ENCODE measurements at regions not wholly inside any gene's neighbourhood (a gene's known extent, or its start where the extent isn't known, plus 50 kb on each side); places are given as distances from the start of the nearest gene placed in this dataset.
"Not testable (repeated sequence)": the region's sequence is repeated elsewhere in the genome, so short reads cannot be mapped to it uniquely, and the experiment has no call there.

DNA sequence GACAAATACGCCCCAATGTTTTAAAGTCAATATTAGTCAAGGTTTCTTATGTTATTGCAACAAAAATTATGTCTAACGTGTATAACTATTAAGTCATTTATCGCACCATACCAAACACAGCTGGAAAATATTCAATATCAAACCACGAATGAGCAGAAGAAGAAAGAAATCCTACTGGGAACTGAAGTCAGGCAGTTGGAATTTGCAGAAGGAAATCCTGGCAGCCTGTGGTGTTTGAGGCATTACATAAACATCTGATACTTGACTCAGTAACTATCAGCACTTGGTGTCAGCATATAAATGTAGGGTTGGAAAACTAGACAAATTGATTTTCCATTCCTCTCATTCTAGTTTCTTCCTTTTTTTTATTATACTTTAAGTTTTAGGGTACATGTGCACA, 83.4 kb upstream of the NUPR2 start:
- Mint-ChIP-seq H3K4me1 (no peaks in the 10 kb centered on the region), H3K4me3 (no peak overlapping the region), H3K27me3 (no peaks in the 10 kb centered on the region), H3K9me3 (peaks cover 12% of the 10 kb centered on the region), H3K27ac (no peak overlapping the region), H3K36me3 (no peaks in the 10 kb centered on the region)
- no peak for ATAC-seq

GRCh38 chr7:56196195-56196594, 80.0 kb upstream of the NUPR2 start:
- not testable (repeated sequence) for H3K4me1 Mint-ChIP-seq, H3K4me3 Mint-ChIP-seq, H3K36me3 Mint-ChIP-seq, H3K27ac Mint-ChIP-seq, ATAC-seq, H3K27me3 Mint-ChIP-seq, H3K9me3 Mint-ChIP-seq

DNA sequence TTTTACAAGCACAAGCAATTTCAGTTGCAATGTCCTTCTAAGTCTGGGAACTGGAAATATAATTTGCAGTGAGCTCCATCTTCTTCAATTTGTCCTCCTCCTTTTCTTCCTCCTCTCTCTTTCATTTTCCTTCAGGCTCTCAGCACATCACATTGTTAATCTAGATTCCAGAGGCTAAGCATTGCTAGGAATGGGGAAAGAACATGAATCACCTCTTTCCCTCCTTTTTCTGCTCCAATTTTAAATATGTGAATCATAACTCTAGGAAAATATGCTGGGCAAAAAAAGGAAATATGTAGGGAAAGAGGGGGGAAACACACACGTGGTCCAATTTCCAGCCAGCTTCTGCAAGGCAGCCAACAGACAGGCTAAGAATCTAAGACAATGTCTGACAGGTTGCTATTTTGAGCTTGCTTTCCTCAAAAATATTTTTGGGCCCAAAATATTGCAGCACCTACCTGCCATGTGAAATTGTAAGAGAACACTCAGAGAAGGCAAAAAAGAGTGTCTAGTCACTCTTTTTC, 72.7 kb upstream of the NUPR2 start:
- no peaks in the 10 kb centered on the region for H3K4me1 Mint-ChIP-seq
- peaks cover 2% of the 10 kb centered on the region for H3K9me3 Mint-ChIP-seq
- no peak overlapping the region for H3K27ac Mint-ChIP-seq
- ATAC-seq: no peak
- no peaks in the 10 kb centered on the region for H3K36me3 Mint-ChIP-seq
- H3K4me3 Mint-ChIP-seq: no peak overlapping the region
- no peaks in the 10 kb centered on the region for H3K27me3 Mint-ChIP-seq

- H3K36me3 Mint-ChIP-seq: no peaks in the 10 kb centered on the region
- H3K4me1 Mint-ChIP-seq: no peaks in the 10 kb centered on the region
- H3K27me3 Mint-ChIP-seq: no peaks in the 10 kb centered on the region
- peaks cover 3% of the 10 kb centered on the region for H3K9me3 Mint-ChIP-seq
- H3K27ac Mint-ChIP-seq: no peak overlapping the region
- H3K4me3 Mint-ChIP-seq: no peak overlapping the region
- ATAC-seq: no peak
Observed at GRCh38 chr7:56188376-56188775, 72.2 kb upstream of the NUPR2 start.

- no peaks in the 10 kb centered on the region for H3K36me3 Mint-ChIP-seq
- no peak overlapping the region for H3K4me3 Mint-ChIP-seq
- no peak for ATAC-seq
Observed at GRCh38 chr7:56181010-56181409, 64.8 kb upstream of the NUPR2 start.

DNA sequence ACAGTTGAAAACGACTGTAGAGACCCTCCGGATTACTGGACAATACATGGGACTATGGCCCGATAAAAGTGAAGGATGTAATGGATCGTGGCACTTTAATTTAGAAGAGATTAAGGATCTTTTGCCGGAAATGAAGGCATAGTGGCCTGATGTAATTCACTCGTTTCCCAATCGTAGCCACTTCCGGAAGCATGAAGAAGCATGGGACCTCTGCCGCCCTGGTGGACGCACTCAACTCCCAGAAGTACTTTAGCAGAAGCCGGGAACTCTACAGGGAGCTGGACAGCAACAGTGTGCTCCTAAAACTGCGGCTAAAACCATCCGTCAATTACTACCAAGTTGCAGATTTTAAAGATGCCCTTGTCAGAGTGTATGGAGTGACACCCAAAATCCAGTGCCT, 59.6 kb upstream of the NUPR2 start:
- Mint-ChIP-seq H3K27me3 (no peaks in the 10 kb centered on the region), H3K9me3 (no peaks in the 10 kb centered on the region), H3K36me3 (no peaks in the 10 kb centered on the region), H3K4me3 (no peak overlapping the region), H3K27ac (no peak overlapping the region), H3K4me1 (no peaks in the 10 kb centered on the region)
- no peak for ATAC-seq

More at GRCh38 chr7:56181010-56181409, 64.8 kb upstream of the NUPR2 start:
- no peaks in the 10 kb centered on the region for H3K4me1 Mint-ChIP-seq
- H3K27ac Mint-ChIP-seq: no peak overlapping the region
- peaks cover 3% of the 10 kb centered on the region for H3K9me3 Mint-ChIP-seq
- H3K27me3 Mint-ChIP-seq: no peaks in the 10 kb centered on the region

GRCh38 chr7:56174875-56175760, 58.9 kb upstream of the NUPR2 start:
- H3K27me3 Mint-ChIP-seq: no peaks in the 10 kb centered on the region
- H3K4me3 Mint-ChIP-seq: no peak overlapping the region
- H3K27ac Mint-ChIP-seq: no peak overlapping the region
- ATAC-seq: peak; percentile 52
- no peaks in the 10 kb centered on the region for H3K4me1 Mint-ChIP-seq
- no peaks in the 10 kb centered on the region for H3K36me3 Mint-ChIP-seq
- no peaks in the 10 kb centered on the region for H3K9me3 Mint-ChIP-seq

- H3K27ac Mint-ChIP-seq: no peak overlapping the region
- ATAC-seq: no peak
- H3K4me1 Mint-ChIP-seq: no peaks in the 10 kb centered on the region
- no peaks in the 10 kb centered on the region for H3K27me3 Mint-ChIP-seq
- H3K4me3 Mint-ChIP-seq: no peak overlapping the region
- no peaks in the 10 kb centered on the region for H3K9me3 Mint-ChIP-seq
- no peaks in the 10 kb centered on the region for H3K36me3 Mint-ChIP-seq
Observed at GRCh38 chr7:56174346-56174874, 58.2 kb upstream of the NUPR2 start.
